ENCODE measurements at regions not wholly inside any gene's neighbourhood (a gene's known extent, or its start where the extent isn't known, plus 50 kb on each side); places are given as distances from the start of the nearest gene placed in this dataset.
"Not testable (repeated sequence)": the region's sequence is repeated elsewhere in the genome, so short reads cannot be mapped to it uniquely, and the experiment has no call there.

- Histone ChIP-seq H3K27me3 (ENCODE audit: control insufficient read depth, insufficient read depth, low read length) (no peaks in the 10 kb centered on the region), H3K4me3 (ENCODE audit: low read depth, low read length) (no peak overlapping the region), H3K36me3 (ENCODE audit: control insufficient read depth, insufficient read depth, low read length) (no peaks in the 10 kb centered on the region), H3K27ac (ENCODE audit: low read depth, low read length) (no peak overlapping the region), H3K4me1 (ENCODE audit: control insufficient read depth, insufficient read depth, low read length) (no peaks in the 10 kb centered on the region), H3K9me3 (ENCODE audit: control insufficient read depth, insufficient read depth, low read length) (no peaks in the 10 kb centered on the region), H3K9ac (ENCODE audit: low read depth, low read length) (no peak overlapping the region)
These were observed 174.9 kb downstream of the ETAA1 start for GRCh38 chr2:67571785-67572718.

GRCh38 chr2:67572721-67573435 is 175.7 kb downstream of the ETAA1 start:
- no peaks in the 10 kb centered on the region for H3K36me3 ChIP-seq (ENCODE audit: control insufficient read depth, insufficient read depth, low read length)
- H3K27me3 ChIP-seq (ENCODE audit: control insufficient read depth, insufficient read depth, low read length) = no peaks in the 10 kb centered on the region
- H3K27ac ChIP-seq (ENCODE audit: low read depth, low read length) = no peak overlapping the region
- H3K9ac ChIP-seq (ENCODE audit: low read depth, low read length) = no peak overlapping the region
- no peaks in the 10 kb centered on the region for H3K9me3 ChIP-seq (ENCODE audit: control insufficient read depth, insufficient read depth, low read length)
- H3K4me3 ChIP-seq (ENCODE audit: low read depth, low read length) = no peak overlapping the region
- H3K4me1 ChIP-seq (ENCODE audit: control insufficient read depth, insufficient read depth, low read length) = no peaks in the 10 kb centered on the region

GRCh38 chr2:67574230-67574629 is 177.1 kb downstream of the ETAA1 start:
- Histone ChIP-seq H3K9ac (ENCODE audit: low read depth, low read length) (no peak overlapping the region), H3K27me3 (ENCODE audit: control insufficient read depth, insufficient read depth, low read length) (no peaks in the 10 kb centered on the region), H3K9me3 (ENCODE audit: control insufficient read depth, insufficient read depth, low read length) (no peaks in the 10 kb centered on the region), H3K4me1 (ENCODE audit: control insufficient read depth, insufficient read depth, low read length) (no peaks in the 10 kb centered on the region), H3K36me3 (ENCODE audit: control insufficient read depth, insufficient read depth, low read length) (no peaks in the 10 kb centered on the region), H3K4me3 (ENCODE audit: low read depth, low read length) (no peak overlapping the region), H3K27ac (ENCODE audit: low read depth, low read length) (no peak overlapping the region)

- no peak overlapping the region for H3K27ac ChIP-seq (ENCODE audit: low read depth, low read length)
- H3K4me3 ChIP-seq (ENCODE audit: low read depth, low read length) = no peak overlapping the region
- H3K4me1 ChIP-seq (ENCODE audit: control insufficient read depth, insufficient read depth, low read length) = no peaks in the 10 kb centered on the region
- H3K27me3 ChIP-seq (ENCODE audit: control insufficient read depth, insufficient read depth, low read length) = no peaks in the 10 kb centered on the region
- H3K36me3 ChIP-seq (ENCODE audit: control insufficient read depth, insufficient read depth, low read length) = no peaks in the 10 kb centered on the region
- H3K9me3 ChIP-seq (ENCODE audit: control insufficient read depth, insufficient read depth, low read length) = no peaks in the 10 kb centered on the region
- H3K9ac ChIP-seq (ENCODE audit: low read depth, low read length) = no peak overlapping the region
These were observed 179.1 kb downstream of the ETAA1 start for GRCh38 chr2:67576226-67576625.

- no peaks in the 10 kb centered on the region for H3K4me1 ChIP-seq (ENCODE audit: control insufficient read depth, insufficient read depth, low read length)
- no peak overlapping the region for H3K4me3 ChIP-seq (ENCODE audit: low read depth, low read length)
- no peaks in the 10 kb centered on the region for H3K27me3 ChIP-seq (ENCODE audit: control insufficient read depth, insufficient read depth, low read length)
- no peak overlapping the region for H3K27ac ChIP-seq (ENCODE audit: low read depth, low read length)
- H3K36me3 ChIP-seq (ENCODE audit: control insufficient read depth, insufficient read depth, low read length) = no peaks in the 10 kb centered on the region
- no peak overlapping the region for H3K9ac ChIP-seq (ENCODE audit: low read depth, low read length)
- no peaks in the 10 kb centered on the region for H3K9me3 ChIP-seq (ENCODE audit: control insufficient read depth, insufficient read depth, low read length)
These were observed 179.9 kb downstream of the ETAA1 start for GRCh38 chr2:67576991-67577390.

- Histone ChIP-seq H3K9ac (ENCODE audit: low read depth, low read length) (no peak overlapping the region), H3K4me1 (ENCODE audit: control insufficient read depth, insufficient read depth, low read length) (no peaks in the 10 kb centered on the region), H3K36me3 (ENCODE audit: control insufficient read depth, insufficient read depth, low read length) (no peaks in the 10 kb centered on the region), H3K9me3 (ENCODE audit: control insufficient read depth, insufficient read depth, low read length) (0 out of 2 replicates have a peak, but pooled peaks cover 7% of the 10 kb centered on the region), H3K27me3 (ENCODE audit: control insufficient read depth, insufficient read depth, low read length) (no peaks in the 10 kb centered on the region), H3K27ac (ENCODE audit: low read depth, low read length) (no peak overlapping the region), H3K4me3 (ENCODE audit: low read depth, low read length) (no peak overlapping the region)
These were observed 182.1 kb downstream of the ETAA1 start for GRCh38 chr2:67579216-67579615.

- Histone ChIP-seq H3K27ac (ENCODE audit: low read depth, low read length) (no peak overlapping the region), H3K9me3 (ENCODE audit: control insufficient read depth, insufficient read depth, low read length) (0 out of 2 replicates have a peak, but pooled peaks cover 7% of the 10 kb centered on the region), H3K9ac (ENCODE audit: low read depth, low read length) (no peak overlapping the region), H3K36me3 (ENCODE audit: control insufficient read depth, insufficient read depth, low read length) (no peaks in the 10 kb centered on the region), H3K4me3 (ENCODE audit: low read depth, low read length) (no peak overlapping the region), H3K27me3 (ENCODE audit: control insufficient read depth, insufficient read depth, low read length) (no peaks in the 10 kb centered on the region), H3K4me1 (ENCODE audit: control insufficient read depth, insufficient read depth, low read length) (no peaks in the 10 kb centered on the region)
These were observed 182.7 kb downstream of the ETAA1 start for GRCh38 chr2:67579806-67580205.

GRCh38 chr2:67581751-67582150 is 184.6 kb downstream of the ETAA1 start:
- Histone ChIP-seq H3K4me1 (ENCODE audit: control insufficient read depth, insufficient read depth, low read length) (no peaks in the 10 kb centered on the region), H3K9ac (ENCODE audit: low read depth, low read length) (no peak overlapping the region), H3K27me3 (ENCODE audit: control insufficient read depth, insufficient read depth, low read length) (no peaks in the 10 kb centered on the region), H3K27ac (ENCODE audit: low read depth, low read length) (no peak overlapping the region), H3K9me3 (ENCODE audit: control insufficient read depth, insufficient read depth, low read length) (0 out of 2 replicates have a peak, but pooled peaks cover 11% of the 10 kb centered on the region), H3K36me3 (ENCODE audit: control insufficient read depth, insufficient read depth, low read length) (no peaks in the 10 kb centered on the region), H3K4me3 (ENCODE audit: low read depth, low read length) (no peak overlapping the region)

GRCh38 chr2:67583185-67583584 is 186.1 kb downstream of the ETAA1 start:
- H3K4me3 ChIP-seq (ENCODE audit: low read depth, low read length) = no peak overlapping the region
- no peak overlapping the region for H3K9ac ChIP-seq (ENCODE audit: low read depth, low read length)
- no peaks in the 10 kb centered on the region for H3K4me1 ChIP-seq (ENCODE audit: control insufficient read depth, insufficient read depth, low read length)
- peaks cover 14% of the 10 kb centered on the region; the same call in 1 of the 2 replicates for H3K9me3 ChIP-seq (ENCODE audit: control insufficient read depth, insufficient read depth, low read length)
- H3K27me3 ChIP-seq (ENCODE audit: control insufficient read depth, insufficient read depth, low read length) = no peaks in the 10 kb centered on the region
- no peaks in the 10 kb centered on the region for H3K36me3 ChIP-seq (ENCODE audit: control insufficient read depth, insufficient read depth, low read length)
- no peak overlapping the region for H3K27ac ChIP-seq (ENCODE audit: low read depth, low read length)

GRCh38 chr2:67585400-67585799 is 188.3 kb downstream of the ETAA1 start:
- Histone ChIP-seq H3K4me1 (ENCODE audit: control insufficient read depth, insufficient read depth, low read length) (no peaks in the 10 kb centered on the region), H3K9me3 (ENCODE audit: control insufficient read depth, insufficient read depth, low read length) (peaks cover 14% of the 10 kb centered on the region), H3K27ac (ENCODE audit: low read depth, low read length) (no peak overlapping the region), H3K36me3 (ENCODE audit: control insufficient read depth, insufficient read depth, low read length) (no peaks in the 10 kb centered on the region), H3K27me3 (ENCODE audit: control insufficient read depth, insufficient read depth, low read length) (no peaks in the 10 kb centered on the region), H3K4me3 (ENCODE audit: low read depth, low read length) (no peak overlapping the region), H3K9ac (ENCODE audit: low read depth, low read length) (no peak overlapping the region)

GRCh38 chr2:67589121-67589520 is 192.0 kb downstream of the ETAA1 start:
- H3K27me3 ChIP-seq (ENCODE audit: control insufficient read depth, insufficient read depth, low read length); H3K9me3 ChIP-seq (ENCODE audit: control insufficient read depth, insufficient read depth, low read length); H3K4me3 ChIP-seq (ENCODE audit: low read depth, low read length); H3K9ac ChIP-seq (ENCODE audit: low read depth, low read length); H3K4me1 ChIP-seq (ENCODE audit: control insufficient read depth, insufficient read depth, low read length); H3K27ac ChIP-seq (ENCODE audit: low read depth, low read length); H3K36me3 ChIP-seq (ENCODE audit: control insufficient read depth, insufficient read depth, low read length): not testable (repeated sequence)
